ENCODE measurements at regions not wholly inside any gene's neighbourhood (a gene's known extent, or its start where the extent isn't known, plus 50 kb on each side); places are given as distances from the start of the nearest gene placed in this dataset.

DNA sequence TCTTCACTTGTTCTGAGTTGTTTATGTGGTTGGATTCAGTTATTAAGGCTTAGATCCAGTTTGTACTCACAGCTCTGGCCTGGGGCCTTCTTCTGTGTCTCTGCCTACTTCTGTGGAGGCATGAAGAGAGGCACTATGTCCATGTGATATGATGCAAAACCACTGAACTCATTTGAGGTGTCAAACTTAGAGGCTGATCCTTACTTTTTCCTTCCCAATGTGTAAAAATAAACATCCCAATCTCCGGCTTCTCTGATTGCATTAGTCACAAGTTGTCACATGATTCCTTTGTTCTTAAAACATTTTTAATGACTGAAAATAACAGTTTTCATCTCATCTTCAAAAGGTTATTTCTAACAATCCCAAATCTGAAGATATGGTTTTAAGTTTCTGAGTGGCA is 276.0 kb upstream of the RGMB start:
- TF ChIP-seq, protein P1, sequence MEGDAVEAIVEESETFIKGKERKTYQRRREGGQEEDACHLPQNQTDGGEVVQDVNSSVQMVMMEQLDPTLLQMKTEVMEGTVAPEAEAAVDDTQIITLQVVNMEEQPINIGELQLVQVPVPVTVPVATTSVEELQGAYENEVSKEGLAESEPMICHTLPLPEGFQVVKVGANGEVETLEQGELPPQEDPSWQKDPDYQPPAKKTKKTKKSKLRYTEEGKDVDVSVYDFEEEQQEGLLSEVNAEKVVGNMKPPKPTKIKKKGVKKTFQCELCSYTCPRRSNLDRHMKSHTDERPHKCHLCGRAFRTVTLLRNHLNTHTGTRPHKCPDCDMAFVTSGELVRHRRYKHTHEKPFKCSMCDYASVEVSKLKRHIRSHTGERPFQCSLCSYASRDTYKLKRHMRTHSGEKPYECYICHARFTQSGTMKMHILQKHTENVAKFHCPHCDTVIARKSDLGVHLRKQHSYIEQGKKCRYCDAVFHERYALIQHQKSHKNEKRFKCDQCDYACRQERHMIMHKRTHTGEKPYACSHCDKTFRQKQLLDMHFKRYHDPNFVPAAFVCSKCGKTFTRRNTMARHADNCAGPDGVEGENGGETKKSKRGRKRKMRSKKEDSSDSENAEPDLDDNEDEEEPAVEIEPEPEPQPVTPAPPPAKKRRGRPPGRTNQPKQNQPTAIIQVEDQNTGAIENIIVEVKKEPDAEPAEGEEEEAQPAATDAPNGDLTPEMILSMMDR (conservative IDR thresholded peaks at IDR 0.05; ENCODE audit: low read depth, low read length), result no peak
- no peak for TF ChIP-seq EZH2 (IDR thresholded peaks at IDR 0.05; ENCODE audit: borderline replicate concordance, low read depth, low read length, poor library complexity, severe bottlenecking)
